ENCODE measurements at regions not wholly inside any gene's neighbourhood (a gene's known extent, or its start where the extent isn't known, plus 50 kb on each side); places are given as distances from the start of the nearest gene placed in this dataset.
"Not testable (repeated sequence)": the region's sequence is repeated elsewhere in the genome, so short reads cannot be mapped to it uniquely, and the experiment has no call there.

GRCh38 chr5:176030361-176031117, 62.4 kb upstream of the THOC3 start:
- TF ChIP-seq BCLAF1 (IDR thresholded peaks at IDR 0.05; ENCODE audit: borderline replicate concordance in 1 of 2, control insufficient read depth in 1 of 2, low read depth in 2 of 2, low read length in 1 of 2); CTCF (IDR thresholded peaks at IDR 0.05 in 2 of 3, conservative IDR thresholded peaks at IDR 0.05 in 1 of 3; ENCODE audit: insufficient read depth in 2 of 3, low read depth in 1 of 3, low read length in 3 of 3): not testable (repeated sequence)
